Thyroid gland (tissue), 4 donors: ENCODE measurements at regions not wholly inside any gene's neighbourhood (a gene's known extent, or its start where the extent isn't known, plus 50 kb on each side); places are given as distances from the start of the nearest gene placed in this dataset.
A peak's percentile ranks its signal among the peaks of the same experiment; 100 is the strongest.

Source experiments
- DNase-seq, 2 donors: peaks; one replicate each; pipeline ENCODE4 v3.0.0-alpha.2; 2019
- H3K27ac ChIP-seq, 3 donors: fragments of 200-600 bp; sonication (generic); 1 replicate in 2 of 3; 2 replicates in 1 of 3; pipeline ENCODE4 v1.5.1; 2016 to 2019; ENCODE audit warnings: mild to moderate bottlenecking in 1 of 3, moderate library complexity in 1 of 3
- H3K27me3 ChIP-seq: fragments of 200-600 bp; sonication (generic); one replicate; pipeline ENCODE4 v1.5.1; 2019
- H3K36me3 ChIP-seq, 2 donors: fragments of 200-600 bp; sonication (generic); one replicate each; pipeline ENCODE4 v1.5.1; 2016 to 2019
- H3K4me1 ChIP-seq, 2 donors: fragments of 200-600 bp; sonication (generic); one replicate each; pipeline ENCODE4 v1.5.1; 2017 to 2019
- H3K4me3 ChIP-seq, 3 donors: fragments of 200-600 bp; sonication (generic); replicated peaks in 1 of 3; 1 replicate in 2 of 3; 2 replicates in 1 of 3; pipeline ENCODE4 v1.5.1; 2016; ENCODE audit warnings: mild to moderate bottlenecking in 1 of 3
- H3K9me3 ChIP-seq: fragments of 200-600 bp; sonication (generic); one replicate; pipeline ENCODE4 v1.5.1; 2017
- CTCF ChIP-seq, 6 experiments: fragments of 200-600 bp in 3 of 6; fragments of 450-650 bp in 3 of 6; sonication (generic) in 3 of 6; IDR thresholded peaks; one replicate each; pipeline ENCODE4 v1.5.1; 2016 to 2019; ENCODE audit warnings: antibody characterized with exemption in 6 of 6, mild to moderate bottlenecking in 2 of 6, inconsistent platforms in 1 of 6, moderate library complexity in 1 of 6
- POLR2A ChIP-seq, 2 donors: fragments of 450-650 bp; IDR thresholded peaks; one replicate each; pipeline ENCODE4 v1.6.1; 2017; ENCODE audit warnings: antibody characterized with exemption in 2 of 2, mild to moderate bottlenecking in 2 of 2, moderate library complexity in 1 of 2
- WGBS, 2 donors: methylation state at CpG; one replicate each; pipeline ENCODE4 v1.1.5; 2017; 5-methylcytosine and 5-hydroxymethylcytosine counted together
- intact Hi-C: fragments of 100-400 bp; cut with DNase I; formaldehyde crosslinking; loops from one replicate; pipeline ENCODE4 v1.15.1; 2023

DNA sequence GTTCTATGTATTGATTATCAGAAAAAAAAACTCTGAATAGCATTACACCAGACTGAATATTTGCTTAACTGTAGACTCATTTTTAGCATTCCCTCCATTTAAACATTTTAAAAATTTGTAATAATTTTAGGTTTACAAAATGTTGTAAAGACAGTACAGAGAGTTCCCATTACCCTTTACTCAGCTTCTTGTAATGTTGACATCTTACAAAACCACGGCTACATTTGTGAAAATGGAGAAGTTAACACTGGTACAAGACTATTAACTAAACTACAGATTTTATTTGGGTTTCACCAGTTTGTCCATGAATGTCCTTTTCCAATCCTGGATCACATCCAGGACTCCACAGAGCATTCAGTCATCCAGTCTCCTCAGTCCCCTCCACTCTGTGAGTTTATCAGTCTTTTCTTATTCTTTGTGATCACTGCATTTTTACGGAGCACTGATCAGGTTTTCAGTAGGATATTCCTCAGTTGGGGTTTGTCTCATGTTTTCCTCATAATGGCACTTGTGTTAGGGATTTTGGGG, 130.0 kb upstream of the EEPD1 start:
- TF ChIP-seq CTCF (IDR thresholded peaks at IDR 0.05): no peak
- no peak for TF ChIP-seq POLR2A (IDR thresholded peaks at IDR 0.05)
- 69 to 84% methylated on average over 2 of the region's 2 CpGs for WGBS, 2 donors

DNA sequence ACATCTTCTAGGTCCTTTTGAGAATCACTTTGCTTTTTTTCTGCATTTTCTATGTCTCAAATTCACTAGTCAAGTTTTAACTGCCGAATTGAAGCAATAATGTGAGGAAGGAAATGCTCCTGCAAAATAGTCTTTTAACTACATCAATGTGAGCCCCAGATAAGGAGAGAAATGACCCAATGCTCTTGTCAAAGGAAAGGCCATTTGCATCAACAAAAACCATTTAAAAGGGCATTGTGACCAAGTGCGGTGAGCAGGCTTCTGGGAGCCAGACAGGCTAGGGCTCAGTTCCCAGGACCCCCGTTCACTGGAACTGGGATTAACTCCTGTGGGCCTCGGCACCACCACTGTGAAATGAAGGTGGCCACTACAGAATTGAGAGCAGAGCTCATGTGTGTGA, 127.9 kb upstream of the EEPD1 start:
- Histone ChIP-seq H3K27me3 (no peaks in the 10 kb centered on the region), H3K9me3 (no peaks in the 10 kb centered on the region), H3K4me3 (no peak overlapping the region), H3K27ac (no peak overlapping the region), H3K4me1 (peaks cover 2 to 14% of the 10 kb centered on the region in 2 donors), H3K36me3 (no peaks in the 10 kb centered on the region)
- TF ChIP-seq CTCF (IDR thresholded peaks at IDR 0.05) (no peak), POLR2A (IDR thresholded peaks at IDR 0.05) (no peak)
- no peak for DNase-seq
- intact Hi-C loops: no loop called here
- WGBS, 2 donors: 87% methylated on average over 4 of the region's 4 CpGs

More for the DNA sequence above, 130.0 kb upstream of the EEPD1 start:
- no peaks in the 10 kb centered on the region for H3K36me3 ChIP-seq
- intact Hi-C loops: no loop called here
- no peak overlapping the region for H3K4me3 ChIP-seq
- no peak for DNase-seq
- H3K27me3 ChIP-seq: no peaks in the 10 kb centered on the region
- H3K9me3 ChIP-seq: no peaks in the 10 kb centered on the region
- H3K4me1 ChIP-seq: peaks cover 8 to 15% of the 10 kb centered on the region in 2 donors
- no peak overlapping the region for H3K27ac ChIP-seq

- no peak for DNase-seq
- Histone ChIP-seq H3K27me3 (no peaks in the 10 kb centered on the region), H3K4me1 (peaks cover 3 to 8% of the 10 kb centered on the region in 2 donors), H3K36me3 (no peaks in the 10 kb centered on the region), H3K9me3 (no peaks in the 10 kb centered on the region), H3K27ac (no peak overlapping the region), H3K4me3 (no peak overlapping the region)
- 73 to 87% methylated on average over 4 of the region's 4 CpGs for WGBS, 2 donors
- TF ChIP-seq POLR2A (IDR thresholded peaks at IDR 0.05): no peak
- no peak for TF ChIP-seq CTCF (IDR thresholded peaks at IDR 0.05)
- intact Hi-C loops: no loop called here
These were observed 123.7 kb upstream of the EEPD1 start for GRCh38 chr7:36029311-36029710.

- H3K4me1 ChIP-seq: peaks cover 3 to 8% of the 10 kb centered on the region in 2 donors
- no peak overlapping the region for H3K4me3 ChIP-seq
- TF ChIP-seq CTCF (IDR thresholded peaks at IDR 0.05) (no peak), POLR2A (IDR thresholded peaks at IDR 0.05) (no peak)
- no peak for DNase-seq
- no peaks in the 10 kb centered on the region for H3K27me3 ChIP-seq
- H3K36me3 ChIP-seq: no peaks in the 10 kb centered on the region
- intact Hi-C loops: no loop called here
- 92 to 94% methylated on average over 3 of the region's 3 CpGs for WGBS, 2 donors
- no peaks in the 10 kb centered on the region for H3K9me3 ChIP-seq
- no peak overlapping the region for H3K27ac ChIP-seq
These were observed 123.1 kb upstream of the EEPD1 start for GRCh38 chr7:36029853-36030515.

DNA sequence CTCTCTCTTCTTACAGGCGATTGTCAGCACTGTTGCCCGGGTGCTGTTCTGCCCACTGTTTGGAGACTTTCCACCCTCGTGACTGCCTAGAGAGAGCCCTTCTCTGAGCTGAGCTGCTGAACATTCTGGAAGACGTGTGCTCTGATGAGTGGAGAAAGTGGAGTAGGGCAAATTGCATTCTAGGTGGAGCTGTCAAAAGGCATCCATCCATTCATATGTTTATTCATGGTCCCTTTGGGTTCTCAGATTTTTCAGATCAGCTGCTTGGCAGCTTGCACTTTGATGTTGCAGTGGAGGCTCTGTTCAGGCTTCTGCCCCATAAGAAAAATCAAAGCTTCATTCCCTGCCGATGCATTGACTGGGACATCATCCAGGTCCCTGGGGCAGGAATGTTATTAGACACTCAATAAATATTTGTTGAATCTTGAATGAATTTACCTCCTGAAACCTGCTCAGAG, 120.7 kb upstream of the EEPD1 start:
- DNase-seq: peak; percentile 84 to 85
- H3K27ac ChIP-seq: peak overlapping the region in 1 of 3 donors; percentile 31
- no peak for TF ChIP-seq POLR2A (IDR thresholded peaks at IDR 0.05)
- TF ChIP-seq CTCF (IDR thresholded peaks at IDR 0.05): no peak
- no peaks in the 10 kb centered on the region for H3K36me3 ChIP-seq
- intact Hi-C loops: no loop called here
- H3K4me1 ChIP-seq: peaks cover 6 to 19% of the 10 kb centered on the region in 2 donors
- 22 to 35% methylated on average over 5 of the region's 5 CpGs for WGBS, 2 donors
- no peaks in the 10 kb centered on the region for H3K27me3 ChIP-seq
- no peak overlapping the region for H3K4me3 ChIP-seq
- no peaks in the 10 kb centered on the region for H3K9me3 ChIP-seq
